Liver (tissue), 8 donors: ENCODE measurements at regions not wholly inside any gene's neighbourhood (a gene's known extent, or its start where the extent isn't known, plus 50 kb on each side); places are given as distances from the start of the nearest gene placed in this dataset.

Experiments used
- DNase-seq: peaks from one replicate; pipeline ENCODE4 v3.0.0-alpha.2; 2017; ENCODE audit warnings: low spot score
- H3K27ac ChIP-seq, 2 donors: one replicate each; pipeline ENCODE4 v1.7.0; 2013; ENCODE audit warnings: inconsistent platforms in 2 of 2, low read length in 2 of 2, control low read depth in 1 of 2, low read depth in 1 of 2, mild to moderate bottlenecking in 1 of 2
- H3K27me3 ChIP-seq, 4 donors: one replicate each; pipeline versions ENCODE4 v1.6.1 to v1.7.0; 2013; ENCODE audit warnings: low read length in 3 of 4, inconsistent platforms in 1 of 4, mild to moderate bottlenecking in 1 of 4, moderate library complexity in 1 of 4; ENCODE audit not compliant: control insufficient read depth in 4 of 4, insufficient read depth in 4 of 4
- H3K36me3 ChIP-seq, 4 donors: one replicate each; pipeline versions ENCODE4 v1.6.1 to v1.7.0; 2013; ENCODE audit warnings: low read length in 3 of 4, mild to moderate bottlenecking in 3 of 4, low read depth in 1 of 4, moderate library complexity in 1 of 4; ENCODE audit not compliant: control insufficient read depth in 4 of 4, insufficient read depth in 3 of 4
- H3K4me1 ChIP-seq, 4 donors: one replicate each; pipeline versions ENCODE4 v1.6.1 to v1.7.0; 2013; ENCODE audit warnings: low read length in 3 of 4, mild to moderate bottlenecking in 3 of 4, moderate library complexity in 1 of 4; ENCODE audit not compliant: control insufficient read depth in 4 of 4, insufficient read depth in 4 of 4
- H3K4me3 ChIP-seq, 3 donors: one replicate each; pipeline versions ENCODE4 v1.6.1 to v1.7.0; 2013; ENCODE audit warnings: low read length in 3 of 3, control low read depth in 1 of 3, low read depth in 1 of 3, mild to moderate bottlenecking in 1 of 3
- H3K9ac ChIP-seq, 2 donors: one replicate each; pipeline ENCODE4 v1.7.0; 2013; ENCODE audit warnings: low read length in 2 of 2, mild to moderate bottlenecking in 2 of 2, moderate library complexity in 2 of 2, control low read depth in 1 of 2, low read depth in 1 of 2
- H3K9me3 ChIP-seq, 4 donors: one replicate each; pipeline versions ENCODE4 v1.6.1 to v1.7.0; 2013; ENCODE audit warnings: low read length in 3 of 4; ENCODE audit not compliant: control insufficient read depth in 4 of 4
- EGR1 ChIP-seq, 2 donors: IDR thresholded peaks; 2 replicates each; pipeline ENCODE4 v1.6.1; 2016 to 2018; ENCODE audit warnings: antibody characterized with exemption in 2 of 2, low read depth in 2 of 2
- FOXA2 ChIP-seq: IDR thresholded peaks from 2 replicates; pipeline ENCODE4 v1.6.1; 2016; ENCODE audit warnings: antibody characterized with exemption
- HNF4A ChIP-seq, 2 donors: conservative IDR thresholded peaks; 2 replicates each; pipeline ENCODE4 v1.6.1; 2016; ENCODE audit warnings: antibody characterized with exemption in 2 of 2, mild to moderate bottlenecking in 2 of 2
- HNF4G ChIP-seq: IDR thresholded peaks from 2 replicates; pipeline ENCODE4 v1.6.1; 2016; ENCODE audit warnings: antibody characterized with exemption
- JUND ChIP-seq, 2 donors: IDR thresholded peaks; 2 replicates each; pipeline ENCODE4 v1.6.1; 2016; ENCODE audit warnings: antibody characterized with exemption in 2 of 2
- NR2F2 ChIP-seq: IDR thresholded peaks from 2 replicates; pipeline ENCODE4 v1.6.1; 2016; ENCODE audit warnings: antibody characterized with exemption
- RXRA ChIP-seq, 2 donors: IDR thresholded peaks; 2 replicates each; pipeline ENCODE4 v1.6.1; 2017 to 2018; ENCODE audit warnings: antibody characterized with exemption in 2 of 2, mild to moderate bottlenecking in 1 of 2
- SP1 ChIP-seq: IDR thresholded peaks from 2 replicates; pipeline ENCODE4 v1.6.1; 2018; ENCODE audit warnings: antibody characterized with exemption, mild to moderate bottlenecking
- TAF1 ChIP-seq: conservative IDR thresholded peaks from 2 replicates; pipeline ENCODE4 v1.6.1; 2016; ENCODE audit warnings: antibody characterized with exemption, mild to moderate bottlenecking
- WGBS: extraction: QIAGEN DNeasy Blood & Tissue Kit; methylation state at CpG from one replicate; pipeline ENCODE4 v1.1.7; 2013; 5-methylcytosine and 5-hydroxymethylcytosine counted together
- TF ChIP-seq, protein P1 (sequence below): fragments of 150-350 bp; IDR thresholded peaks from 2 replicates; pipeline ENCODE4 v1.5.1; 2017; ENCODE audit warnings: improper control_type of control experiment, low read depth, low read length; ENCODE audit not compliant: missing input control
- TF ChIP-seq, protein P2 (sequence below): IDR thresholded peaks from 2 replicates; pipeline ENCODE4 v1.6.1; 2016; ENCODE audit warnings: antibody characterized with exemption, mild to moderate bottlenecking
- TF ChIP-seq, protein P3 (sequence below): IDR thresholded peaks from 2 replicates; pipeline ENCODE4 v1.6.1; 2016; ENCODE audit warnings: antibody characterized with exemption
- donor health status: healthy.
- donor health status: healthy.
- donor health status: healthy.
- donor health status: healthy.
- donor health status: healthy.

DNA sequence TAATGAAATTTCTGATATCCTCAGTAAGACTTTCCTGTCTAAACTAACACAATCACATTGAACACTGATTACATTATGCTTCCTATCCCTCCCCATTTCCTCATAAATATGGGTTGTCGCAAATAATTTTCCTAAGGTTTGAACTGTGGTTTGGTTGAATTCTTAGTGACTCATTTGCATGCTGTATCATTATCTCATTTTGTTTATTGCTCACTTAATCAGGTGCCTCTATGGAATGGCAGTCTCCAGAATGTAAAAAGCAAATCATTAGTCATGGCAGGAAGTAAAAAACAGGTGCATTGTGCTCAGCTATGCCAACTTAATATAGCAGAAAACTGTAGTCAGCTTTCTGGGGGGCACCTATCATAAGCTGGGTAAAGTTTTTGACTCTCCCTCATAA lies 216.0 kb upstream of the ZBTB20 start:
- H3K27ac ChIP-seq, result no peak overlapping the region
- H3K36me3 ChIP-seq, result no peaks in the 10 kb centered on the region
- DNase-seq, result no peak
- TF ChIP-seq HNF4A (conservative IDR thresholded peaks at IDR 0.05), result no peak
- no peak for TF ChIP-seq NR2F2
- TF ChIP-seq, protein P1, sequence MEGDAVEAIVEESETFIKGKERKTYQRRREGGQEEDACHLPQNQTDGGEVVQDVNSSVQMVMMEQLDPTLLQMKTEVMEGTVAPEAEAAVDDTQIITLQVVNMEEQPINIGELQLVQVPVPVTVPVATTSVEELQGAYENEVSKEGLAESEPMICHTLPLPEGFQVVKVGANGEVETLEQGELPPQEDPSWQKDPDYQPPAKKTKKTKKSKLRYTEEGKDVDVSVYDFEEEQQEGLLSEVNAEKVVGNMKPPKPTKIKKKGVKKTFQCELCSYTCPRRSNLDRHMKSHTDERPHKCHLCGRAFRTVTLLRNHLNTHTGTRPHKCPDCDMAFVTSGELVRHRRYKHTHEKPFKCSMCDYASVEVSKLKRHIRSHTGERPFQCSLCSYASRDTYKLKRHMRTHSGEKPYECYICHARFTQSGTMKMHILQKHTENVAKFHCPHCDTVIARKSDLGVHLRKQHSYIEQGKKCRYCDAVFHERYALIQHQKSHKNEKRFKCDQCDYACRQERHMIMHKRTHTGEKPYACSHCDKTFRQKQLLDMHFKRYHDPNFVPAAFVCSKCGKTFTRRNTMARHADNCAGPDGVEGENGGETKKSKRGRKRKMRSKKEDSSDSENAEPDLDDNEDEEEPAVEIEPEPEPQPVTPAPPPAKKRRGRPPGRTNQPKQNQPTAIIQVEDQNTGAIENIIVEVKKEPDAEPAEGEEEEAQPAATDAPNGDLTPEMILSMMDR, result no peak
- TF ChIP-seq SP1, result no peak
- no peak for TF ChIP-seq FOXA2
- H3K27me3 ChIP-seq, result no peaks in the 10 kb centered on the region
- H3K4me3 ChIP-seq, result no peak overlapping the region
- H3K9me3 ChIP-seq, result no peaks in the 10 kb centered on the region
- H3K4me1 ChIP-seq, result no peaks in the 10 kb centered on the region
- no peak overlapping the region for H3K9ac ChIP-seq
- WGBS, result 92% methylated on average over 1 of the region's 1 CpG

DNA sequence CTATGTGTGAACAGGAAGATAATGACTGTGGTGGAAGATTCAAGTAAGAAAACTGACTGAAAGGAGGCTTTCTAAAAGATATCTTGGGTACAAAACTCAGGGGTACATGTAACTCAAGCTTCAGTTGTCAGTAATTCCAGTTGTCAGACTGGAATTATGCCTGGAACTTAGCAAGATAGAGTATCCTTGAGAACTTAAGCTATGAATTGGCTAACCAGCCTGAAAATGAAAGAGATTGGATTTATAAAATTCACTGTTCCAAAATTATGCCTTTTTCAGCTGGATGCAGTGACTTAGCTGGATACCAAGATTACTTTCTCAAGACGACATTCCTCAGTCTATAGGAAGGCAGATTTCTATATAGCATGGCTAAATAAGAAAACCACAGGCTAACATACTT lies 221.9 kb upstream of the ZBTB20 start:
- H3K27ac ChIP-seq, result no peak overlapping the region
- H3K27me3 ChIP-seq, result peaks cover 0 to 4% (median 0%) of the 10 kb centered on the region in 4 donors
- H3K36me3 ChIP-seq, result no peaks in the 10 kb centered on the region
- H3K4me1 ChIP-seq, result no peaks in the 10 kb centered on the region
- no peak overlapping the region for H3K4me3 ChIP-seq
- no peak for DNase-seq
- H3K9me3 ChIP-seq, result no peaks in the 10 kb centered on the region
- 74% methylated on average over 1 of the region's 1 CpG for WGBS
- TF ChIP-seq, protein P1, result no peak
- TF ChIP-seq HNF4G (no peak), EGR1 (IDR thresholded peaks at IDR 0.05; ENCODE audit: low read depth in 2 of 2) (no peak), TAF1 (no peak), JUND (IDR thresholded peaks at IDR 0.05) (no peak), RXRA (IDR thresholded peaks at IDR 0.05) (no peak)
- TF ChIP-seq, protein P2, sequence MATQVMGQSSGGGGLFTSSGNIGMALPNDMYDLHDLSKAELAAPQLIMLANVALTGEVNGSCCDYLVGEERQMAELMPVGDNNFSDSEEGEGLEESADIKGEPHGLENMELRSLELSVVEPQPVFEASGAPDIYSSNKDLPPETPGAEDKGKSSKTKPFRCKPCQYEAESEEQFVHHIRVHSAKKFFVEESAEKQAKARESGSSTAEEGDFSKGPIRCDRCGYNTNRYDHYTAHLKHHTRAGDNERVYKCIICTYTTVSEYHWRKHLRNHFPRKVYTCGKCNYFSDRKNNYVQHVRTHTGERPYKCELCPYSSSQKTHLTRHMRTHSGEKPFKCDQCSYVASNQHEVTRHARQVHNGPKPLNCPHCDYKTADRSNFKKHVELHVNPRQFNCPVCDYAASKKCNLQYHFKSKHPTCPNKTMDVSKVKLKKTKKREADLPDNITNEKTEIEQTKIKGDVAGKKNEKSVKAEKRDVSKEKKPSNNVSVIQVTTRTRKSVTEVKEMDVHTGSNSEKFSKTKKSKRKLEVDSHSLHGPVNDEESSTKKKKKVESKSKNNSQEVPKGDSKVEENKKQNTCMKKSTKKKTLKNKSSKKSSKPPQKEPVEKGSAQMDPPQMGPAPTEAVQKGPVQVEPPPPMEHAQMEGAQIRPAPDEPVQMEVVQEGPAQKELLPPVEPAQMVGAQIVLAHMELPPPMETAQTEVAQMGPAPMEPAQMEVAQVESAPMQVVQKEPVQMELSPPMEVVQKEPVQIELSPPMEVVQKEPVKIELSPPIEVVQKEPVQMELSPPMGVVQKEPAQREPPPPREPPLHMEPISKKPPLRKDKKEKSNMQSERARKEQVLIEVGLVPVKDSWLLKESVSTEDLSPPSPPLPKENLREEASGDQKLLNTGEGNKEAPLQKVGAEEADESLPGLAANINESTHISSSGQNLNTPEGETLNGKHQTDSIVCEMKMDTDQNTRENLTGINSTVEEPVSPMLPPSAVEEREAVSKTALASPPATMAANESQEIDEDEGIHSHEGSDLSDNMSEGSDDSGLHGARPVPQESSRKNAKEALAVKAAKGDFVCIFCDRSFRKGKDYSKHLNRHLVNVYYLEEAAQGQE, result no peak
- TF ChIP-seq, protein P3, sequence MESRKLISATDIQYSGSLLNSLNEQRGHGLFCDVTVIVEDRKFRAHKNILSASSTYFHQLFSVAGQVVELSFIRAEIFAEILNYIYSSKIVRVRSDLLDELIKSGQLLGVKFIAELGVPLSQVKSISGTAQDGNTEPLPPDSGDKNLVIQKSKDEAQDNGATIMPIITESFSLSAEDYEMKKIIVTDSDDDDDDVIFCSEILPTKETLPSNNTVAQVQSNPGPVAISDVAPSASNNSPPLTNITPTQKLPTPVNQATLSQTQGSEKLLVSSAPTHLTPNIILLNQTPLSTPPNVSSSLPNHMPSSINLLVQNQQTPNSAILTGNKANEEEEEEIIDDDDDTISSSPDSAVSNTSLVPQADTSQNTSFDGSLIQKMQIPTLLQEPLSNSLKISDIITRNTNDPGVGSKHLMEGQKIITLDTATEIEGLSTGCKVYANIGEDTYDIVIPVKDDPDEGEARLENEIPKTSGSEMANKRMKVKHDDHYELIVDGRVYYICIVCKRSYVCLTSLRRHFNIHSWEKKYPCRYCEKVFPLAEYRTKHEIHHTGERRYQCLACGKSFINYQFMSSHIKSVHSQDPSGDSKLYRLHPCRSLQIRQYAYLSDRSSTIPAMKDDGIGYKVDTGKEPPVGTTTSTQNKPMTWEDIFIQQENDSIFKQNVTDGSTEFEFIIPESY, result no peak
- H3K9ac ChIP-seq, result no peak overlapping the region
